ENCODE measurements at regions not wholly inside any gene's neighbourhood (a gene's known extent, or its start where the extent isn't known, plus 50 kb on each side); places are given as distances from the start of the nearest gene placed in this dataset.

DNA sequence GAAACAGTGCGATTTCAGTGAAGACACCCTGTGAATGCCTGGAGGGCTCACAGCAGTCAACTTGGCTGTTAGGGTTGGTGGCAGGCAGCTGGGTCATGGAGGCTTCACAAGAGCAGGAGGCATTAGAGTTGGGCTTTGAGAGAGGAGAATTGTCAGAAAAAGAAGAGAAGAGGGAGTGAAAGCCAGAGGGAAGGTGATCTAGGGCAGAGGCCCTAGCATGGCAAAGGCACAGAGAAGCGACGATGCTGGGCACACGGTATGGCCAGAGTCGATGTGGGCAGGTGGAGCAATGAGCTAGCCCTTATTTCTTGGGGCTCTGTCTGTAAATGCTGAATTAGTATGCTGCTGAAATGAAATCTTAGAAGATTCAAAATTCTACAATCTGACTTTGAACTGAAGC is 52.6 kb upstream of the OLFM4 start:
- no peak for FAIRE-seq

DNA sequence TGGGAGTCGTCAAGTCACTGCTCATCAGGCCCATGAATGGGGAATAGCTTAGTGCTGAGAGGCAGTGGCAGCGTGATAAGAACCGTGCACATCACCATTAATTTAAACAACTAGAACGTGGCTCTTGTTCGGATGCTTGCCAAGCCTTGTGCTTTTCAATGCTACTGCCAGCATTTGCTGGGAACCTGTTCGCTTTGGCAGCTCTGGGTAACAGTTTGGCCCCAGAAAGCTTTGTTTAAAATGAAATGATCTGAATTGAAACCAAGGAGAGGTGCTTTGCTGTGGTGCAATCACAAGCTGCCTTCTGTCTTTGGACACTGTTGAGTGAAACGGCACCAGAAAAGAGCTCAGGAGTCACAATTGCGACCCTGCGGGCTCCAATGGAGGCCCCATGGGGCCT is 53.5 kb upstream of the OLFM4 start:
- no peak for FAIRE-seq

DNA sequence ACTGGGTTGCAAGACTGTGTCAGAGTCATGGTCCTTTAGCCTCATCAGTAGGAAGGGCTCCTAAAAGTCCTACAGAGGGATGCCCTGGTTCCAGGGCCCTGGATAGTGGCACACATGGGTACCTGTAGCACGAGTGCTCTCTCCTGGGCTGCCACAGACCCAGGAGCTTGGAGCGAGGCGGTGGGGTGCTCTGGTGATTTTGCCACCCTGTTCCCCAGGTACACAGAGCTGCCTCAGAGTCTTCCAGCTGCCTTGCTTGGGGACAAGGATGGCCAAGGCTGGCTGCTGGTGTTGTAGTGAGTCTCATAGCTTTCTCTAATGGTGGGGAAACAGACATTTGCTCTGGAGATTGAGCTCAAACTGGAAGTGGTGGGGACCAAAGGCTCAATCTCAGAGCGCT is 53.9 kb upstream of the OLFM4 start:
- FAIRE-seq, result no peak

DNA sequence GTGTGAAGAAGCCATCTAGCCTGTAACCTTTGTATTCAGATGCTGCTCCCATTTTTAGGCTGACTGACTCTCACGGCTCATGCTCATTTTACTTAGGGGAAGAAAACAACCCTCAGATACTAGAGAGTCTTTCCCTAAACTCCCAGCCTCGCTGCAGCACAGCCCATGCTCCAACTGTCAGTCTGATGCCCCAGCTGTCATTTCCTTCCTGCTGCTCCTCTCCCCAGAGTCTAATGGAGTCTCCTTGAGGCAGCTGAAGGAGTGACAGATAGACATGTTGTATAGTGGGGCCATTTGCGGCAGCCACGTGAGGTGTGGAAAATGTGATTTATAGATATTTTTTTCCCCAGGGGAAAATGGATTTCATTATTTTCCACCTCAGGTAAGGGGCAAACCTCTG is 59.2 kb upstream of the OLFM4 start:
- no peak for FAIRE-seq

DNA sequence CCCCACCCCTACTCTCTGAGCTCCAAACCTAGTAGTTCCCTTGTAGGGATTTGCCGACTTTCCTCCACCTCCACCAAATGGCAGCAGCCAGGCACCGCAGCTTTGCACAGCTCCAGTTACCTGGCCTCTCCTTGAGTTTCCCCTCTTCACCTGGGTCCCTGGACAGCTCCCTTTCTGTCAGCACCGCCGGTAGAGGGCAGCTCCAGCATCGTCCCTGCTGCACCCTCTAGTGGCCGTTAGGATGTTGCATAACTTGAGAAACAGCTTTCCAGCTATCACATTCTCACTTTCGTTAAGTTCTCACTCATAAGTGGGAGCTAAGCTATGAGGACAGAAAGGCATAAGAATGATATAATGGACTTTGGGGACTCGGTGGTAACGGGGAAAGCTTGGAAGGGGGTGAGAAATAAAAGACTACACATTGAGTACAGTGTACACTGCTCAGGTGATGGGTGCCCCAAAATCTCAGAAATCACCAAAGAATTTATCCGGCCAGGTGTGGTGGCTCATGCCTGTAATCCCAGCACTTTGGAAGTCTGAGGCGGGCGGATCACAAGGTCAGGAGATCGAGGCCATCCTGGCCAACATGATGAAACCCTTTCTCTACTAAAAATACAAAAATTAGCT is 60.4 kb upstream of the OLFM4 start:
- FAIRE-seq, result peak; percentile 45

DNA sequence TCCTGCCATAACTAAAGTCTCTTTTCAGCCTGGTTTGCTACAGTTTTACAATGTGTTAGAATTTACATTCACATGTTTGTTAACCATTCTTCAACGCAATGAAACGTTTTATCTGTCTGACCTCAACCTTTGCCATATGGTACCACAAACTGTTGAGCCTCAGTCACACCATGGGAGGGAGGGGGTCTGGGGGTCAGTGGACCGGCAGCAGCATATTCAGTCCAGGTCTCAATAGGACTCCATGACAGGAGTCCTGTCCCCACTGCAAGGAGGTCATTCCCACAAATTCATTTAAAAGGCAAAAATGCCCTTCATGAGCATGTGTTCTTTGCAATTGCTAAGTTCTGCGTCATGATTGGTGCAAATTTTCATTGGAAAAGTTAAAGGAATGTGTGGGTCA is 66.6 kb upstream of the OLFM4 start:
- FAIRE-seq, result no peak

DNA sequence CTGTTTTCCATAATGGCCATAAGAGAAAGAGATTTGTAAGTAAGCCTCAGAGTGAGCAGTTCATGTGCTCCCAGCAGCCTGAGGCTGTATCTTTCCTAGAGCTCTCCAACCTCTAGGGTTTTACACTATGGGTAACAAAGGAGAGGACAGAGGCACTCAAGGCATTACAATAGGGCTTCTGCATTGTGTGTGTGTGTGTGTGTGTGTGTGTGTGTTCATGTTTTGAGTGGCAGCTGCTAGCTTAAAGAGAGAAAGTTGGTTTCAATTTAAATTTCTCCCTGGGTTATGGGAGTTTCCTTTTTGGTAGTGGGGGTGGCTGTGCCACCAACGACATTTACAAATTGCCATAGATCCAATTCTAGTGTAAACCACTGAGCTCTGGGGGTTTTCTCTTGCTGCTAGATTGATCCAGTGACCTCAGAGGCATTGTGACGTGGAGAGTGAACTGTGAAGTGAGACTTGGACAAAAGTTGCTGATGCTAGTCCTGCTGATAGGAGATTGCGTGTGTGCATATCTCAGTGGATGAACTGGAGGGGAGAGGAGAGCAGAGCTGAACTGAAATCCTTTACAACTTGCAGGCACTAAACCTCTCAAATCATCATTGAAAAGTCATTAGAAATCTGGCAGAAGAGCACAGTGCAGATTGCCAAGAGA is 67.2 kb upstream of the OLFM4 start:
- FAIRE-seq, result no peak

DNA sequence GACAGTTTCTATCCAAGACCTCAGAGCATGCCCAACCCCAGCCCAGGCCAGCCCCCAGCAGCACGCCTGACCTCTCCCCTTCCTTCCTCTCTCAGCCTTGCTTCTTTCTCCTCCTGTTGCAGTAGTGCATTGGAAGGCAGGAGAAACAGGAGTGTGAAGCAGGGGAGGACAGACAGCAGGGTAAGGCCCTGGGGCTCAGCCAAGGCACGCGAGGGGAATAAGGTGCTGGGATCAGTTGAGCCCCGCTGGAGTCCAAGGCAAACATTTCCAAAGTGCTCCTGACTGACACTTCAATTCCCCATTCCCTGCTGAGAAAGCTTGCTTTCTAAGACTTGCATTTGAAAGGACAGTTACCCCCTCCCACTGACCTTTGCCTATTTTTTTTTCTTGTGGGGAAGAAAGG is 73.1 kb upstream of the OLFM4 start:
- FAIRE-seq, result no peak

DNA sequence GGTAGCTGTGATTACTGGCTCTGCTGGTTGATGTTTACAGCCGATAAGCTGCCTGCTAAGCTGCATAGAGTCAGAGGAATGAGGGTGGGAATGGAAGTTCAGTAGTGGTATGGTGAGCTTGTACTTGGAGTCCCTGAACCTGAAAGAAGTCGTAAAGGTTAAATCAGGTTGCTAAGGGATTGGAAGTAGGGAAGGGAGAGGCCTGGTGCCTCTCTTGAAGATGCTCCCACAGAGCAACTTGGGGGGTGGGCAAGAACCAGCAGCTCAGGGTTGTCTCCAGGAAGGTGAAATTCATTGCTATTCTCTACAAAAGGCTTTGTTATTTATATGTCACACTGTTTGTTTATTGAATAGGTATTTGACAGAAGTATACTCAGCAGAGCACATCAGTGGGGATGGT is 73.8 kb upstream of the OLFM4 start:
- no peak for FAIRE-seq

DNA sequence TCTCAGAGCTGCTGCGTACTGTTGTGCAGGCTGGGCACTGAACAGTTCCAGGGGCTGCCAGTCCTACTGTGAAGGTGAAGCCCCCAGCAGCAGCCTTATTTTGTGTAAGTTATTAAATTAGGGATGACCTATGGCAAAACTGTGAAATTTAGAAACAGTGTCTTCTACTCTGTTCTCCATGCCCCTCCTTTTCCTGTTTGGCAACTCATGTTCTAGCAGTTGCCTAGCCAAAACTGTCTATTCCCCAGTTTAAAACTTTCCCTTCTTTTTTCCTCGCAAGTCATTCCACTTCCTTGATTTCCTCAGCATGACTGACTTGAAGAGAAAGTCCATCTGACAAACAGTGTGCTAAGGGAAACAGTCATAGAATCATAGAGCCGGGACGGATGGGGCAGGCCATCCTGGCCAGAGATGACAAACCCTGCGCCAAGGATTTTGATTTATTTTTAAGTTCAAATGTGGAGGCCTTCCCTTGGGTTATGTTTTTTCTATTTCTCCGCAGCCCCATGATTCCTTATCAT is 78.1 kb upstream of the OLFM4 start:
- FAIRE-seq, result no peak

DNA sequence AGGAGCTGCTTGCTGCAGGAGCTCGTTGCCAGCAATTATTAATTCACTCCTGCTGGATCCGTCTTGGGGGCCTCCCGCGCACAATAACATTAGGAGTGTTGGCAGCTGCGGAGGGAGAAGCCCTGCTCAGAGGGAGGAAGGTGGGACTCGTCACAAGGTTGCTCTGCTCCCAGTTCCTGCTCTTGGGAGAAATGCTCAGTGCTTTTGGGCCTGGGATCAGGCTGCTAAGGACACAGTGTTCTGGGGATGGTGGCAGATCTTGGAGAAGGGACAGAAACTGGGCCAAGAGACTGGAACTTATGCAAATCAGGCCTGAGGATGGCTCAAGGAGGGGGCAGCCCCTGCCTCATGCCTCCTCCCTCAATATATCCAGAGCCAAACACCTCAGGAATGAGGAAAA is 78.9 kb upstream of the OLFM4 start:
- no peak for FAIRE-seq

DNA sequence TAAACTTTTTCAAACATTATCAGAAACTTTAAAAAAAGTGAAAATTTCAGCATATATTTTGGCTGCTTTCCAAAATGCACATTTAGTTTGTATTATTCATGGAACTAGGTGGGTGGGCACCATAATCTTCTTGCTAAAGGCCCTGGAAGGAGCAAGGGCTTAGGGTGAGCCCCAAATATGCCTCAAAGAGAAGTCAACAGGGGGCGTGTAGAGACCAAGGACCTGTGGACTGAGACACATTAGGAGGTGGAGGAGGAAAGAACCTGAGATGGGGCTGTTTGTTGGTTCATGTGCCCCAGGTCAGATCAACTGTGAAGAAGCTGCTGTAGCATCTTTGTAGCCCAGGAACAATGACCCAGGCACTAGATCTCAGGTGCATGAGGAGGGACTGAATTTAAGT is 79.6 kb upstream of the OLFM4 start:
- no peak for FAIRE-seq

DNA sequence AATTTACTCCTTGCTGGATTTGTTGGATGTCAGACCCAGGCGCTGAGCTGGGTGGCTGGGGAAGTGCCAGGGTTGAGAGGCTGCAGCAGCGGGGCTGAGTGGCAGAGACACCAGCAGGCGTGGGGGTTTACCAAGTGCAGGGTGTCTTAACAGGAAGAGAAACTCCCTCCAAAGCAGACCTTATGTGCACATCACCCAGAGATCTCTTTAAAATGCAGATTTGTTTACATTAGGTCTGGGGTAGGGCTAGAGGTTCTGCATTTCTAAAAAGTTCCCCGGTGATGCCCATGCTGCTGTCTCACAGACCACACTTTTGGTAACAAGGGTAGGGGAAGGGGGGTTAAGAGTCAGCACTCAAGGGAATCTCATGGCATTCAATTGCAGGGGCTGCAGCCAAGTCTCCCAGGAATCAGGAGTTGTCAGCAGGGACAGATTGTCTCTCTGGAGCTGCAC is 80.7 kb upstream of the OLFM4 start:
- no peak for FAIRE-seq

DNA sequence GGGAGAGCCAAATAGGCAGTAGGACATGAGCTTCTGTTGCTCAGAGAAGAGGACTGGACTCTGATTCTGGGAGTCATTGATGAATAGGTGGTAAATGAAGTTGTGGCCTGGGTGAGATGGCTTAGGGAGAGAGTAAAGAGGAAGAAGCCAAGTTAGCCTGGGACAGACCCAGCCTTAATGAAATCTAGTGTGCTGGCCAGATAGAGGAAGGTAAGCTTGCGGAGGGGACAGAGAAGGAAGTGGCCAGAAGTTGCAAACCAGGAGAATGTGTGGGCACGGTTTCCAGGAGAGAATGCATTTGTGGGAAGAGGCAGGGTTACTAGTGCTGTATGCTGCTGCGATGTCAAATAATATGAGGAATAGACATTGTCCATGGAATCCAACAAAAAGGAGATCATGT is 83.3 kb upstream of the OLFM4 start:
- FAIRE-seq, result no peak

DNA sequence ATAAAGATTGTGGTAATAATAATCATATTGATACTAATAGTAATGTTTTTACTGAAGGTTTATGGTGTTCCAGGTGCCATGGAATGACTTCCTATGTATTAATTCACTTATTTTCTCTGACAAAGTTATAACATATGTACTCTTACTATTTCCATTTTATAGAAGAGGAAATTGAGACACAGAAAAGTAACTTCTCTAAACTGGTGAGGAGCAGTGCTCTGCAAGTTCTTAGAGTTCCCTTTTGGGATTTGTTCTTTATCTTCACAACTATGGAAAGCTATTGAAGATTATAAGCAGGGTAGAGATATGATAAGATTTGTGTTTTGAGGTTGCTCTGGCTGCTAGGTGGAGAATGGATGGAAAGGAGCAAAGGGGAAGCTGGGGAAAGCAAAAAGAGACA is 83.9 kb upstream of the OLFM4 start:
- FAIRE-seq, result no peak

DNA sequence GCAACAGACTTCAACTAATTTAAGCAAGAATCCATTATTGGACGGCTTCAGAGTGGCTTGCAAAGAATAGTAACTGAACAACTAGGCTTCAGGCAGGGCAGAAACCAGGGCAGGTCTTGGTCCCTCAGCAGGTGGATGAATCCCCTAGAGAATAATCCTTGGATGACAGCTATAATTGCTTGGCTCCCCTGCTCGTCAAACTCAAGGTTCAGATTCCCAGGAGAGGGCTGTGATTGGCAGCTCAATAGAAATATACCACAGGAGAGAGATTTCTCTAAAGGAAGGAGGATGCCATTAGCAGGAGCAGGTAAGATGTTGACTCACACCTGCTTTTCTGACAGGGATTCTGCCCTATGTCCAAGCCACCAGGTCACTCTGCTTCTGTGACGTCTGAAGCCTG is 89.6 kb upstream of the PCDH8 start:
- FAIRE-seq, result no peak

DNA sequence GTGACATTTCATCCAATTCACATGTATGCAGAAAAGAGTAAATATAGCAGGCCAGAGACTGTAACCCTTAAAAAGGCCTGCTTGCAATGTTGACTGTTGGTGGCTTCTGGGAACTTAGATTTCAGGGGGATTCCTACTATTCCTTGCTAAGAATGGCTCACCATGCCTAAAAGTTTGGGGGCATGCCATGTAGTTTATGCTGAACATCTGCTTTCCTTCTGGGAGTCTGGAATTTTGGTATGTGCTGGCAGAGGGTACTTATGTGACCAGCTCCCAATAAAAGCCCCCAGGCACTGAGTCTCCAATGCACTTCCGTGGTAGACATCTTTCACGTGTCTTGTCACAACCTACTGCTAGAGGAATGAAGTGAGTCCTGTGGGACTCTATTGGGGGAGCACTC is 88.4 kb upstream of the PCDH8 start:
- FAIRE-seq, result no peak

DNA sequence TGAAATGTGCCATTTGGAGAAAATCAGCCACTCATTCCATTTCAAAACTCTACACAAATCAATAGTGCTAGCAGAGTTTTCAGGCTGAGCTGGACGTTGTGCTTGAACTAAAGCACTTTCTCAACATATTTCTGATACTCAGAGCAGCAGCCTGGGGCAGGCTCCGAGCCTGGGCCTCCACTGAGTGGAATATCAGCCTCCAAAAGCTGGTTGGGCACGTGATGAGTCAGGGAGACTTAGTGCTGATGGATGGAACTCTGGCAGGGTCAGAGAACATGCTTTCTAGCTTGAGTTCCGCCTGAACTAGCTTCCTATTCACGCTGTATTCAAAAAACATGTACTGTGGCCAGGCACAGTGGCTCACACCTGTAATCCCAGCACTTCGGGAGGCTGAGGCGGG is 85.8 kb upstream of the PCDH8 start:
- FAIRE-seq, result no peak

DNA sequence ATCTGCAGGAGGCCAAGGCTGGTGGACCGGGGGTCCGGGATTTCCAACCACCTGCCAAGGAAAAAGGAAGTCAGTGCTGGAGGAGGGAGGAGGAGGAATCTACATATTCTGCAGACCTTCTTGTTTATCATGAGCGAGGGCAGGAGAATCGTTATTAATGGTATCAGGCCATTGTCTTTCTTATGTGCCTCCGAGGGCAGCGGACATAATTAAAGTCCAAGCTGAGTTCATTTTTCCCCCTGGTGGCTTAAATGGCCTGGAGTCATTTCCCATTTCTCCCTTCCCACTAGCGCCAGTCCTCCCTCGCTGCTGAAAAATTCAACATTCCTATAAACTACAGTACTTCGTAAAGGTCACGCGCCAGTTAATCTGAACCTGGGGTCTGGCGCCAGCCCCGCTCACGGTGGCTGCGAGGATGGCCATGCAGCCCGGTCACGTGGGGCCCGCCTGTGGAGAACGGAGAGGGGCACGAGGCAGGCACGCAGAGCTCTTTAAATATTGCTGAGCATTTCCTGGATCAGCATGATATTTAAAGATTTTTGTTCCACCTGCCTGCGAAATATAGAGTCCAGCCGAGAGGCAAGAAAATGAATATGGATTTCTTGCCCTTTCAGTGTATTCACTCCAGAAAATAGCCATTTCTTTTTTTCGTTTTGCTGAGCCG is 85.2 kb upstream of the PCDH8 start:
- no peak for FAIRE-seq

DNA sequence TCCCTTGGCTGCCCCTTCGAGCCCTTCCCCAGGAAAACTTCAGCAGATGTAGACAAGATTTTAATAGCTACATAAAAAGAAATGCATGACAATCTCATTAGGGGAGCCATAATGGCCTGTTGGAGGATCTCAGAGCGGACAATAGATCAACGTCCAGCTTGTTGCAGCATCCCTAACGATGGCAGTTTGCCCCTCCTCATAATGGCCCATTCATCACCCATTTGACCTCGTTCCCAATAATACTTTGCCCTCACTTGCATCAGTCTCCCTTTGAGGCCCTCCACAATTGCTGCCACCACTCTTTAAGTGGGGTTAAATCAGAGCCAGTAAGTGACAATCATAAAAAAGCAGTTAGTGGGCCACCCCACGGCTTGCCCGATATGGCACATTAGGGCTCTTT is 84.7 kb upstream of the PCDH8 start:
- no peak for FAIRE-seq

DNA sequence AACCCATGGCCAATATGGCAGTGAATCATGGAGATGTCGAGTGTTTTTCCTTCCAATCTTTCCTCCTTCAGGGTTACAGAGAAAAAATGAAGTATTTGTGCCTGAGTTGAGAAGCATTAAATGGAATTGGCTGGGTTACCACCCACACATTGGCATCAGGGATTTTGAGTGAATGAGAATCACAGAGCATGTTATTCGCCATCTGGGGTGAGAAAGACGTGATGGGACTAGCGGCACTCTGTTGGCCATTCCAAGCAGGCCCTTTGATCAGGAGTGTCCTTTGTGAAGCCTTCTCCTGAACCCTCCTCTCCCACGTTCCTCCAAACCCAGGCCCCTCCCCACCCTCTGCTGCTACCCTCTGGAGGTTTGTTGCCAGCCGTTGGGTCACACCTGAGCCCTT is 84.2 kb upstream of the PCDH8 start:
- FAIRE-seq, result no peak

DNA sequence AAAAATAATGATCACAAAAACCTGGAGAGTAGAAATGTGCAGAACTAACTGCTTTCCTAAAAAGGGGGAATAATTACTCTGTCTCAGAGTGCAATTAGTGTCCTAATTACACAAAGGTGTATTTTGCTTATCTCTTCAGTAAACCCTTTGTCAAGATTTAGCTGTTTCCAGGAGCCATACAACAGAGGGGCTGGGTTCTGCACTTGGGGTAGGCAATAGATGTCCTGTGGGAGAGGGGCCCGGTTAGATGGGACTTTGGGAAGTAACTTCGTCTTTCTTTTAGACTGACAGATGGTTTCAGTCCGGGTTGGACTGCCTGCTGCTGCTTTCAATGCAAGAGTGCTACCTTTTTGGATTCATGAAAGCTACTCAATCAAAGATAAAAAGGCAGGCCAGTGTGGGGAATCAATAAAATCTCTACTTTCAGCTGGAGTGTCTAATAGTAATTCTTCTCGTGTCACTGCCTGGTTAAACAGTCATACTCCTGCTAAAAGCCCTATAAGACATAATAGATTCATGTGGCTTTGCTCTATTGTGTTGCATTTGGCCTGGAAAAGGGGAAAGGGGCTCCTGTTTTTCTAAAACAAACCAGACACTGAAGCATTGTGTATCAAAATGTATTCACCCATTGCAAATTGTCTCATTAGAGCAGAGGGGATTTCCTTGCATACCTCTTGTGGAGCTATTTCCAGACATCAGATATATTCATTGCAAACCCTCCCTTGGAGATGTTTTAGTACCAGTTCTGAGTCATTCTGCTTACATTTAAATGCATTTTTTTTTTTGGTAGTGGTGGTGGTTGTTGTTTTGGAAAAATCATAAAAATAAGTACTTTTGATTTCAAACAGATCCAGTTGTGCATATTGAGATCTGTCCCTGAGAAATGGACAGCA is 83.3 kb upstream of the PCDH8 start:
- no peak for FAIRE-seq

DNA sequence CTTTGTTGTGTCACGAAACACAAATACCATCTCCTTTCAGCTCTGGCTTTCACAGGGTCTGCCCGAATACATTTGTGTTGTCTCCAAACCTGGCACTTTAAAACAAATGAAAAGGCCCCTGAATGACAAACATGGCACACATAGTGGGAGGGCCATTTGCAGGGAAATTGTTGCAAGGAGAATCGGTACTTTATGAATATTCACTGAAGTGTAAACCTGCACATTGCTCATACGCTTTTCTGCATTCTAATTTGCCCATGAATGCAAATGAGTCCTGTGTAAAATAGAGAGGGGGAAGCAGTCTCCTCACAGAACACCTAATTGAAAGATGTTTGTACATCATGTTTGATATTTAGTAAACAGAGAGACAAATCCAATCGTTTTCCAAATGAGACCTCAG is 82.7 kb upstream of the PCDH8 start:
- FAIRE-seq, result no peak

Data from G401.6 (cell line).